Stimulated activated naive B cell treated with anti-CD40 and anti-IgM and Interleukin-4, amounts not matched to agents 10 μg/mL and 1 μg/mL and 100 μg/mL, for 72 hours (primary cell): ENCODE measurements at regions not wholly inside any gene's neighbourhood (a gene's known extent, or its start where the extent isn't known, plus 50 kb on each side); places are given as distances from the start of the nearest gene placed in this dataset.

Experiments
- ATAC-seq, 2 donors: fragments of 150-1000 bp; cut with Tn5 transposase; replicated peaks; 2 replicates each; pipeline ENCODE4 v1.10.0; 2021; ENCODE audit warnings: moderate library complexity in 1 of 2
- DNase-seq: peaks from one replicate; pipeline ENCODE4 v3.0.0; 2021
- H3K27ac Mint-ChIP-seq: one replicate; pipeline ENCODE4 v1.8.0; 2022; ENCODE audit warnings: mild to moderate bottlenecking, mixed read lengths
- H3K27me3 Mint-ChIP-seq, 2 donors: one replicate each; pipeline ENCODE4 v1.8.0; 2022; ENCODE audit warnings: mixed read lengths in 2 of 2
- H3K36me3 Mint-ChIP-seq, 2 donors: one replicate each; pipeline ENCODE4 v1.8.0; 2022; ENCODE audit warnings: mixed read lengths in 2 of 2, mild to moderate bottlenecking in 1 of 2
- H3K4me1 Mint-ChIP-seq, 2 donors: one replicate each; pipeline ENCODE4 v1.8.0; 2022; ENCODE audit warnings: mixed read lengths in 2 of 2, mild to moderate bottlenecking in 1 of 2
- H3K4me3 Mint-ChIP-seq, 2 donors: one replicate each; pipeline ENCODE4 v1.8.0; 2022; ENCODE audit warnings: mild to moderate bottlenecking in 2 of 2, mixed read lengths in 2 of 2, moderate library complexity in 1 of 2
- H3K9me3 Mint-ChIP-seq, 2 donors: one replicate each; pipeline ENCODE4 v1.8.0; 2022; ENCODE audit warnings: mixed read lengths in 2 of 2, mild to moderate bottlenecking in 1 of 2

GRCh38 chr20:11051136-11051535, 377.3 kb upstream of the JAG1 start:
- H3K4me3 Mint-ChIP-seq = no peak overlapping the region
- no peaks in the 10 kb centered on the region for H3K4me1 Mint-ChIP-seq
- H3K27ac Mint-ChIP-seq = no peak overlapping the region
- DNase-seq (no peak), ATAC-seq (no peak)
- no peaks in the 10 kb centered on the region for H3K36me3 Mint-ChIP-seq
- H3K9me3 Mint-ChIP-seq = no peaks in the 10 kb centered on the region
- H3K27me3 Mint-ChIP-seq = no peaks in the 10 kb centered on the region

DNA sequence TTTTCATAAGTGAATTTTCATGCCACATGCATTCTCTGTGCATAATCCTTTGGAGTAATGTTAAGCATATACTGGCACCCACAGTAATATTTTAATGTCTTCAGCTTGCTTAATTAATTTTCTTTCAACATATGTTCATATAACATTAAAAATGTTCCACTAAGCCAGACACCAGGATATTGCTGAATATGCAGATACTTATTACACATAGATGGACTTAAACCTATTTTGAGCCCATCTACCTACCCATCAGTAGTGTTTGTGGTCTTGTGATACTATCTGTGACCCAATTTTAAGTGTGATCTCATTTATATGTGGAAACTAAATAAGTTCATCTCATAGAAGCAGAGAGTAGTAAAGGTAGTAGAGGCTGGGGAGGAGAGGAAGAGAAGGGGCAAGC, 379.5 kb upstream of the JAG1 start:
- H3K9me3 Mint-ChIP-seq = no peaks in the 10 kb centered on the region
- no peaks in the 10 kb centered on the region for H3K27me3 Mint-ChIP-seq

DNA sequence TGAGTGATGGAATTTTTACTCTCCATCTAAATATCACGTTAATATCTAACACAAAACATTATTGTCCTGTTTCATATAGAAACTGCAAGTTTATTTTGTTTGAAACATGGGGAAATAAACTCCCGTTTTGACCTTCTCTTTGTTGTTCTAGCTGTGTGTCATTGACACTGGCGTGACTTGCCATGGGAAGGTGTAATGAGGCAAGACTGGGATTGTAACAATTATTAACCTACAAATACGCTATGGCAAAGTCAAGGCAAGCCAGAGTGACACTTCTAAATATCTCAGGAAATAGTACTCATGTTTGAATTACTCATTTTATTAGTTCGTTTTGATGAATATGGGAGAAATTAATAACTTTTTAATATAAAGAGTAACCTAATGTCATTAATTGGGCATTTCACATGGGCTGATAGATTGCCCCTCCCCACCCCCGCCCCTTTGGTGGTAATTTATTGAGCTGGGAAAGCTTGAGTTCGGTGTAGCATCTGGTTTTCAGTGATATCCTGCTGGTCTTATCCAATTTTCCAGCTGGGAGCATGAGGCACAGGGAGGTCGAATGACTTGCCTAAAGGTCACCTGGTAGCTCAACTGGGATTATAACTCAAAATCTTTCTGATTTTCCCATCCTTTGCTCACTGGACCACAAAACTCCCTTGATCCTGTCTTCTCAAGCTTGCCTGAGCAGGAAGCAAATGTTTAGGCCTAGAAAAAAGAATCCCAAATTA, 380.6 kb upstream of the JAG1 start:
- ATAC-seq (no peak), DNase-seq (no peak)

More for the DNA sequence above, 379.5 kb upstream of the JAG1 start:
- no peak overlapping the region for H3K27ac Mint-ChIP-seq
- no peaks in the 10 kb centered on the region for H3K36me3 Mint-ChIP-seq
- DNase-seq (no peak), ATAC-seq (no peak)
- H3K4me3 Mint-ChIP-seq = no peak overlapping the region
- no peaks in the 10 kb centered on the region for H3K4me1 Mint-ChIP-seq

DNA sequence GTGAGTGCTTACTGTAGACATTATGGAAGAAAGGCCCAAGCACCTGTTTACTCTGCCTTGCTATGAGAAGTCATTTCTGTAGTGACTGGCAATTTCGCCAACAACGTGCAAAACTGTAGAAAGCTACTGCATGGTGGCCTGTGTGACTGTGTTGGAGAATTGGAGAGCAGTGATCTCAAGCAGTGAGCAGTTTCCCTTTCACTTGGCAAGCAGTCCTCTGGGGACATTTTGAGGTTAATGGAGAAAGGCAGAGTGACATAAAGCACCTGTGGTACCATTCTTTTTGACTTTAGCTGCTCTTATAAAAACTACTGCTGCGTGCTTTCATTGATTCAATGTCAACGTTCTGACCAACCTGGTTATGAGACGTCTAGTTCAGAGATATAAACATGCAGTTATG, 382.6 kb upstream of the JAG1 start:
- DNase-seq (no peak), ATAC-seq (no peak)
- H3K27ac Mint-ChIP-seq = no peak overlapping the region
- H3K4me1 Mint-ChIP-seq = no peaks in the 10 kb centered on the region
- no peaks in the 10 kb centered on the region for H3K36me3 Mint-ChIP-seq
- no peaks in the 10 kb centered on the region for H3K27me3 Mint-ChIP-seq
- no peak overlapping the region for H3K4me3 Mint-ChIP-seq
- H3K9me3 Mint-ChIP-seq = peaks cover 0 to 3% of the 10 kb centered on the region in 2 donors

More for the DNA sequence above, 380.6 kb upstream of the JAG1 start:
- Mint-ChIP-seq H3K36me3 (no peaks in the 10 kb centered on the region), H3K4me1 (no peaks in the 10 kb centered on the region), H3K27me3 (no peaks in the 10 kb centered on the region), H3K9me3 (peaks cover 0 to 3% of the 10 kb centered on the region in 2 donors), H3K4me3 (no peak overlapping the region), H3K27ac (no peak overlapping the region)

DNA sequence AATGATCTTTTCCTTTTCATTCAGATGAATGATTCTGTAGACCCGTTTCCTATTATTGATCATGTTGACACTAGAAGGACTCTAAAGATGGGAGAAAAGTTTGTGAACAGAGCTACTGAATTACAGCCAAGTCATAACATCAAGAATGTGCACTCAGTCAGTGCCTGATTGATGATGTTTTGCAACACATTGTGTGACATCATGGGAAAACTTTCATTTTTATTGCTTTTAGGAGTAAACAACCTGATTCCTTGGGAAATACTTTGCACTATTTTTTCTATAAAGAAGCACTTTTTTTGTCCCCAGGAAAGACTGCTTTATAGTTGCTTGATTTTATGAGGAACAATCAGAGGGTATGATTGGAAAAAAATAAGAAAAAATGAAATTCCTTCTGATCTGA, 383.8 kb upstream of the JAG1 start:
- H3K4me1 Mint-ChIP-seq = no peaks in the 10 kb centered on the region
- no peak overlapping the region for H3K4me3 Mint-ChIP-seq
- H3K27me3 Mint-ChIP-seq = no peaks in the 10 kb centered on the region
- H3K36me3 Mint-ChIP-seq = no peaks in the 10 kb centered on the region
- ATAC-seq = no peak
- no peak for DNase-seq
- peaks cover 0 to 3% of the 10 kb centered on the region in 2 donors for H3K9me3 Mint-ChIP-seq
- H3K27ac Mint-ChIP-seq = no peak overlapping the region

GRCh38 chr20:11059659-11060058, 385.9 kb upstream of the JAG1 start:
- no peaks in the 10 kb centered on the region for H3K4me1 Mint-ChIP-seq
- no peak overlapping the region for H3K27ac Mint-ChIP-seq
- DNase-seq = no peak
- H3K27me3 Mint-ChIP-seq = no peaks in the 10 kb centered on the region
- H3K36me3 Mint-ChIP-seq = no peaks in the 10 kb centered on the region
- H3K4me3 Mint-ChIP-seq = no peak overlapping the region
- peaks cover 0 to 3% of the 10 kb centered on the region in 2 donors for H3K9me3 Mint-ChIP-seq
- ATAC-seq = no peak

DNA sequence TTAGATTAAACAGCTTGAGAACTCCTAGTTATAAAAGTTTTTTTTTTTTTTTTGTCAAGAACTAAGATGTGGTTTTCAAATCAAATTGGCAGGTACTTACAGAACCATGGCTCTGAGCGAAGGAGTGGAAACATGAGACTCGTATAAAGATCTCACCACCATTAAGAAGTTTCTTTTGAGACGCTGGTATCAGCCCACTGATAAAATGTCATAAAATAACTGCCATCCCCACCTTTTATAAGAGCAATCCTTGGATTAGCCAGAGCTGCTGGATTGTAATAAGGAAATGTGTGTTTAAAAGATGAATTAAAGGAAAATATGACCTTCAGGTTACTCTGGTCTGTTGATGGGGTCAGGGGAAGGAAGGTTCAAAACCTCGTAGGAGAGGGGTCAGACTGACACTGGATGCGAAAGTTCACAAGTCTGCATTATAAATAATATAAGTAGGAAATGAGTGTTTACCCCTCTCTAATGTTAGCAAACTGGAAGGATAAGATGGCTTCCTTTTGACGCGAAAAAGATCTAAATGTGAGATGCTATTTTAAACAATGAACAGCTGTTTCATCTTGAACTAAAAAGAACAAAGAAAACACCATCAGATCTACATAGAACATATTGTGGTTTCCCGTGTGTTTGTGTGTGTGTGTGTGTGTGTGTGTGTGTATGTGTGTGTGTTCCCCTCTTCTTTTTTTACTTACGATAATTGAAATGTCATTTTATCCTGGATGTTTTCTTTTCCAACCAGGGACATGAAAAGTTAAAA, 386.8 kb upstream of the JAG1 start:
- H3K36me3 Mint-ChIP-seq = no peaks in the 10 kb centered on the region
- H3K9me3 Mint-ChIP-seq = peaks cover 0 to 3% of the 10 kb centered on the region in 2 donors
- no peak overlapping the region for H3K27ac Mint-ChIP-seq
- ATAC-seq (no peak), DNase-seq (no peak)
- H3K27me3 Mint-ChIP-seq = no peaks in the 10 kb centered on the region
- H3K4me1 Mint-ChIP-seq = no peaks in the 10 kb centered on the region
- no peak overlapping the region for H3K4me3 Mint-ChIP-seq

- DNase-seq (no peak), ATAC-seq (no peak)
- no peaks in the 10 kb centered on the region for H3K4me1 Mint-ChIP-seq
- peaks cover 0 to 3% of the 10 kb centered on the region in 2 donors for H3K9me3 Mint-ChIP-seq
- no peaks in the 10 kb centered on the region for H3K36me3 Mint-ChIP-seq
- no peaks in the 10 kb centered on the region for H3K27me3 Mint-ChIP-seq
- H3K4me3 Mint-ChIP-seq = no peak overlapping the region
- H3K27ac Mint-ChIP-seq = no peak overlapping the region
These were observed 389.6 kb upstream of the JAG1 start for GRCh38 chr20:11063444-11063843.

DNA sequence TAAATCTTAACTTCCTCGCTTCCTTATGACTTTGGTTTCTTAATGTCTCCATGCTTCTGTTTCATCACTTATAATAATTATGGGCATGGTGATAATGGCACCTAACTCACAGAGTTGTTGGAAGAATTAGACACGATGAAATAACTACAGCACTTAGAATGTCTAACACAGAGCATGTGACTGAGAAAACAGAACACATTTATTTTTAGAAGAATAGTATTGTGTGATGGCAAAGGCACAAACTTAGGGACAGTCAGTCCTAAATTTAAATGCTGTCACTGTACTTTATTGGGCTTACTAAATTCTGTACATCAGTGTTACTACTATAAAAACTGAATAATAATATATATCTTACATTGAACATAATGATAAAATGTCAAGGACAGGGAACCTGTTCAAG, 391.1 kb upstream of the JAG1 start:
- ATAC-seq = no peak
- Mint-ChIP-seq H3K27me3 (no peaks in the 10 kb centered on the region), H3K36me3 (no peaks in the 10 kb centered on the region), H3K9me3 (peaks cover 0 to 1% of the 10 kb centered on the region in 2 donors), H3K4me3 (no peak overlapping the region), H3K27ac (no peak overlapping the region), H3K4me1 (no peaks in the 10 kb centered on the region)
- no peak for DNase-seq

- Mint-ChIP-seq H3K4me1 (no peaks in the 10 kb centered on the region), H3K4me3 (no peak overlapping the region), H3K36me3 (no peaks in the 10 kb centered on the region), H3K27me3 (no peaks in the 10 kb centered on the region), H3K9me3 (peaks cover 7 to 8% of the 10 kb centered on the region in 2 donors), H3K27ac (no peak overlapping the region)
- no peak for ATAC-seq
- no peak for DNase-seq
These were observed 393.6 kb upstream of the JAG1 start for GRCh38 chr20:11067359-11067758.

GRCh38 chr20:11072982-11073381, 399.2 kb upstream of the JAG1 start:
- H3K4me3 Mint-ChIP-seq = no peak overlapping the region
- ATAC-seq = no peak

DNA sequence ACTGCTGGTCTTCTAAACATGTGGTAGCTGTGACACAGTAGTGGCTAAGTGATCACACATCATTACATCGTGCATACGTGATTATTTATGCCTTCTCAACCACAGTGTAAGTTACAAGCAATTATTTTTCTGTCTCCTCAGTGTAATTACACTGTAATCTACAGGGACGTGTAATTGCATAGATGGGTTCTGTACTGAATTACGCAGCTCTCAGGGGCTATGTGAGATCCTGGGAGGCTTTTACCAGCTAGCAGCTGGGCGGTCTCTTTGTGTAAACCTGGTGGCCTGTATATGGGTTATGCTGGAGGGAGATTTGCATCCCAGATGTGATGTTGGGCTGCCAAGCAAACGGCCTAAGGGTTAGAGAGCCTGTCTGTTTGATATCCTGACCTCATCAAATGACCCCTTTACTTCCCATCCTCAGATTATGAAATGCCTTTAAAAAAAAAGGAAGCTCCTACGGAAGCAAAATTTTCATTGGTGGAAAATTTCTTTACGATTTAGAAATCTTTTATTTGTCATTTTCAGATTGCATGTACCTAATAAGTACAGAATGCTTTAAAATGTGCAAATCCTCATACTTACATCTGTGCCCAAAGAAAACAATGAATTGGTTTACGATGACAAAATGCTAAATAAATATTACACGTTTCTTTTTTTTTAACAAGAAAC, 402.8 kb upstream of the JAG1 start:
- H3K4me3 Mint-ChIP-seq = no peak overlapping the region
- ATAC-seq = no peak
- H3K4me1 Mint-ChIP-seq = no peaks in the 10 kb centered on the region
- DNase-seq = no peak
- no peak overlapping the region for H3K27ac Mint-ChIP-seq
- peaks cover 6 to 10% of the 10 kb centered on the region in 2 donors for H3K9me3 Mint-ChIP-seq
- no peaks in the 10 kb centered on the region for H3K36me3 Mint-ChIP-seq
- no peaks in the 10 kb centered on the region for H3K27me3 Mint-ChIP-seq

More at GRCh38 chr20:11072982-11073381, 399.2 kb upstream of the JAG1 start:
- H3K4me1 Mint-ChIP-seq = no peaks in the 10 kb centered on the region
- no peak for DNase-seq
- no peaks in the 10 kb centered on the region for H3K27me3 Mint-ChIP-seq
- peaks cover 9 to 10% of the 10 kb centered on the region in 2 donors for H3K9me3 Mint-ChIP-seq
- H3K36me3 Mint-ChIP-seq = no peaks in the 10 kb centered on the region
- H3K27ac Mint-ChIP-seq = no peak overlapping the region

- Mint-ChIP-seq H3K4me3 (no peak overlapping the region), H3K9me3 (peaks cover 2 to 3% of the 10 kb centered on the region in 2 donors), H3K4me1 (no peaks in the 10 kb centered on the region), H3K36me3 (no peaks in the 10 kb centered on the region), H3K27ac (no peak overlapping the region), H3K27me3 (no peaks in the 10 kb centered on the region)
- DNase-seq = no peak
- no peak for ATAC-seq
These were observed 403.4 kb upstream of the JAG1 start for GRCh38 chr20:11077226-11077625.

DNA sequence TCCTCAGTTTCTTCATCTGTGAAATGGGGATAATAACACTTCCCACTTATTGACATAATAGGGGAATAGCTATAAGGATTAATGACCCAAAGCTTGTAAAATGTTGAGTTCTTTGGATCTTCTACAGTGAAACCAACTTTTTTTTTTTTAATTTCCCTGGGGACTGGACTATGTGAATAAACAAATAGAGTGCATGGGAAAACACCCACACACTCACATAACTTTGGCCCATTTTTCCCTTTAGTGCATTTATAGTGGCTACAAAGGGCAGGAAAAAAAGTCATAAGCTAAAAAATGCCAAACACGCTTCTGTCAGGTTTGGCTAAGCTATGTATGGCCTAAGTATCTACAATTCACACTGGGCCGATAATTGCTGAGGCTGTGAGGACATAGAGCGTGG, 406.2 kb upstream of the JAG1 start:
- Mint-ChIP-seq H3K9me3 (peaks cover 0 to 7% of the 10 kb centered on the region in 2 donors), H3K36me3 (no peaks in the 10 kb centered on the region), H3K27me3 (no peaks in the 10 kb centered on the region), H3K27ac (no peak overlapping the region), H3K4me3 (no peak overlapping the region), H3K4me1 (no peaks in the 10 kb centered on the region)
- DNase-seq (no peak), ATAC-seq (no peak)
